K562 (cell line): ENCODE measurements at regions not wholly inside any gene's neighbourhood (a gene's known extent, or its start where the extent isn't known, plus 50 kb on each side); places are given as distances from the start of the nearest gene placed in this dataset.

Experiments used
- ATAC-seq: fragments of 200-7000 bp; cut with Tn5 transposase; 3 replicates; pipeline ENCODE4 v1.9.1; 2020; ENCODE audit warnings: moderate library complexity
- BruUV-seq: library from RNA; stranded (reverse); fragments of 400-500 nt; replicated peaks from 2 replicates; lab custom pipeline; 2021; lab: Mats Ljungman, UMichigan
- CTCF ChIA-PET: fragments of 300-600 bp; formaldehyde crosslinking; extraction: SDS; loops from one replicate; lab custom pipeline; 2021; ENCODE audit warnings: low intra/inter-chr PET ratio; lab: Yijun Ruan, JAX
- POLR2A ChIA-PET: fragments of 300-600, 350-650 bp; sonication (Branson Sonifier 250); formaldehyde crosslinking; extraction: SDS; loops from one replicate; lab custom pipeline; 2021; ENCODE audit warnings: antibody characterized with exemption, inconsistent platforms; lab: Yijun Ruan, JAX
- DNase-seq, 4 experiments: peaks; one replicate each; pipeline versions ENCODE4 v3.0.0 to v3.0.0-alpha.2; 2011 to 2018; ENCODE audit warnings: low spot score in 3 of 4, mixed read lengths in 3 of 4; ENCODE audit errors: extremely low read depth in 1 of 4
- FAIRE-seq: peaks from 2 replicates; lab custom pipeline; 2011; peaks lifted over from hg19 to GRCh38; lab: Jason Lieb, UNC
- H2AFZ ChIP-seq: 2 replicates; pipeline ENCODE4 v1.6.0; 2011; ENCODE audit warnings: low read depth, low read length, control low read depth, inconsistent platforms
- H3K27ac ChIP-seq: fragments of 200-600 bp; 3 replicates; pipeline ENCODE4 v1.8.0; 2011; ENCODE audit warnings: low read depth, mild to moderate bottlenecking, control low read depth, inconsistent platforms, low read length, moderate library complexity, mixed read lengths; ENCODE audit errors: extremely low read depth
- H3K27me3 ChIP-seq, 2 experiments: fragments of 300-600 bp in 1 of 2; 2 replicates in 1 of 2; 3 replicates in 1 of 2; pipeline versions ENCODE4 v1.6.0 to v1.8.0; 2011; ENCODE audit warnings: inconsistent platforms in 2 of 2, low read length in 2 of 2, mild to moderate bottlenecking in 1 of 2, mixed read lengths in 1 of 2, moderate library complexity in 1 of 2; ENCODE audit not compliant: control insufficient read depth in 2 of 2, insufficient read depth in 2 of 2
- H3K36me3 ChIP-seq: fragments of 300-600 bp; 3 replicates; pipeline ENCODE4 v1.8.0; 2011; ENCODE audit warnings: mild to moderate bottlenecking, low read length, inconsistent platforms; ENCODE audit not compliant: control insufficient read depth, insufficient read depth
- H3K4me1 ChIP-seq, 2 experiments: fragments of 200-600 bp in 1 of 2; replicated peaks in 1 of 2; 2 replicates in 1 of 2; 3 replicates in 1 of 2; pipeline versions ENCODE4 v1.5.1 to v1.8.0; 2011; ENCODE audit warnings: inconsistent platforms in 2 of 2, low read length in 2 of 2, mild to moderate bottlenecking in 1 of 2, mixed read lengths in 1 of 2, moderate library complexity in 1 of 2; ENCODE audit not compliant: control insufficient read depth in 2 of 2, insufficient read depth in 2 of 2
- H3K4me2 ChIP-seq: 2 replicates; pipeline ENCODE4 v1.6.1; 2011; ENCODE audit warnings: low read length, control low read depth, inconsistent platforms, mixed read lengths; ENCODE audit not compliant: insufficient read depth
- H3K4me3 ChIP-seq: fragments of 200-600 bp; sonication (generic), shearing (Covaris generic); 2 replicates; pipeline ENCODE4 v1.5.1; 2016; ENCODE audit warnings: control low read depth, inconsistent platforms
- H3K79me2 ChIP-seq: fragments of 200-600 bp; 3 replicates; pipeline ENCODE4 v1.8.0; 2011; ENCODE audit warnings: low read length, inconsistent platforms; ENCODE audit not compliant: control insufficient read depth, insufficient read depth
- H3K9ac ChIP-seq, 2 experiments: 2 replicates each; pipeline versions ENCODE4 v1.6.0 to v1.6.1; 2011; ENCODE audit warnings: low read depth in 2 of 2, low read length in 2 of 2, control low read depth in 1 of 2, inconsistent platforms in 1 of 2, mild to moderate bottlenecking in 1 of 2, mixed read lengths in 1 of 2; ENCODE audit not compliant: insufficient read depth in 1 of 2
- H3K9me1 ChIP-seq: one replicate; pipeline ENCODE4 v1.6.0; 2011; ENCODE audit warnings: inconsistent platforms, mild to moderate bottlenecking, low read length, moderate library complexity; ENCODE audit not compliant: control insufficient read depth, insufficient read depth
- H3K9me3 ChIP-seq: replicated peaks from 2 replicates; pipeline ENCODE4 v1.5.1; 2011; ENCODE audit warnings: low read depth, low read length, inconsistent platforms; ENCODE audit not compliant: control insufficient read depth, insufficient read depth
- H4K20me1 ChIP-seq: replicated peaks from 2 replicates; pipeline ENCODE4 v1.6.1; 2011; ENCODE audit warnings: low read length, inconsistent platforms, mixed read lengths; ENCODE audit not compliant: control insufficient read depth, insufficient read depth
- FOSL1 ChIP-seq: fragments of 200-800 bp; sonication (Bioruptor generic); conservative IDR thresholded peaks from 2 replicates; pipeline ENCODE4 v1.6.1; 2016; ENCODE audit warnings: missing genetic modification characterization, missing compliant biosample characterization
- MEF2A ChIP-seq: IDR thresholded peaks from 2 replicates; pipeline ENCODE4 v1.6.1; 2011; ENCODE audit warnings: low read depth, mild to moderate bottlenecking, low read length, moderate library complexity; ENCODE audit not compliant: control insufficient read depth
- MTA1 ChIP-seq: fragments of 450-650 bp; IDR thresholded peaks from 2 replicates; pipeline ENCODE4 v1.6.1; 2017; ENCODE audit warnings: borderline replicate concordance
- POLR3A ChIP-seq: IDR thresholded peaks from 2 replicates; pipeline ENCODE4 v1.6.1; 2011; ENCODE audit warnings: borderline replicate concordance, mild to moderate bottlenecking, moderate library complexity; ENCODE audit not compliant: insufficient read length, insufficient read depth; ENCODE audit errors: extremely low read depth
- POLR3G ChIP-seq: IDR thresholded peaks from 2 replicates; pipeline ENCODE4 v1.6.1; 2011; ENCODE audit not compliant: insufficient read length, insufficient replicate concordance; ENCODE audit errors: extremely low read depth
- SMARCB1 ChIP-seq: IDR thresholded peaks from 2 replicates; pipeline ENCODE4 v1.6.1; 2011; ENCODE audit warnings: improper control_type of control experiment, low read depth; ENCODE audit not compliant: insufficient read length
- TAF1 ChIP-seq: IDR thresholded peaks from 2 replicates; pipeline ENCODE4 v1.6.1; 2011; ENCODE audit warnings: mild to moderate bottlenecking, low read length, moderate library complexity; ENCODE audit not compliant: insufficient read depth, control insufficient read depth, severe bottlenecking; ENCODE audit errors: extremely low read depth
- TAF15 ChIP-seq: fragments of 200-400 bp; formaldehyde crosslinking; IDR thresholded peaks from 2 replicates; pipeline ENCODE4 v1.6.1; 2017; ENCODE audit warnings: mild to moderate bottlenecking, low read depth, low read length, moderate library complexity
- TRIM24 ChIP-seq, 2 experiments: fragments of 450-650 bp; IDR thresholded peaks; 2 replicates each; pipeline ENCODE4 v1.6.1; 2016
- WHSC1 ChIP-seq: IDR thresholded peaks from one replicate; pipeline ENCODE4 v1.6.1; 2012; ENCODE audit warnings: low read length, control low read depth, inconsistent platforms
- ZNF282 ChIP-seq: sonication (generic); formaldehyde crosslinking; IDR thresholded peaks from 2 replicates; pipeline ENCODE4 v1.8.1; 2023; ENCODE audit warnings: missing genetic modification reagents
- WGBS: fragments of 100-300 bp; shearing (Covaris generic); methylation state at CpG from one replicate; pipeline ENCODE4 v1.1.6; 2016; ENCODE audit warnings: low coverage, mixed read lengths; ENCODE audit not compliant: insufficient coverage; ENCODE audit errors: missing lambda C conversion rate; 5-methylcytosine and 5-hydroxymethylcytosine counted together
- in situ Hi-C: fragments of 300-500 bp; cut with MboI; formaldehyde crosslinking; loops from 4 replicates; pipeline ENCODE4 v1.15.0; 2018; ENCODE audit warnings: inconsistent platforms, mixed read lengths
- intact Hi-C: fragments of 100-400 bp; cut with micrococcal nuclease; formaldehyde crosslinking; loops from 2 replicates; pipeline ENCODE4 v1.14.2; 2022
- TF ChIP-seq, protein P1 (sequence below): fragments of 250-450 bp; sonication (Bioruptor Pico); IDR thresholded peaks from 2 replicates; pipeline ENCODE4 v1.5.0; 2021
- TF ChIP-seq, protein P2 (sequence below): fragments of 450-650 bp; IDR thresholded peaks from 2 replicates; pipeline ENCODE4 v1.6.1; 2017; ENCODE audit warnings: mild to moderate bottlenecking, moderate library complexity
- TF ChIP-seq, protein P3 (sequence below): fragments of 250-450 bp; sonication (Bioruptor Pico); IDR thresholded peaks from 2 replicates; pipeline ENCODE4 v1.5.0; 2021; ENCODE audit warnings: mild to moderate bottlenecking, moderate library complexity
- TF ChIP-seq, protein P4 (sequence below): fragments of 450-650 bp; IDR thresholded peaks from 2 replicates; pipeline ENCODE4 v1.6.1; 2016; ENCODE audit warnings: missing biosample characterization, missing genetic modification characterization

DNA sequence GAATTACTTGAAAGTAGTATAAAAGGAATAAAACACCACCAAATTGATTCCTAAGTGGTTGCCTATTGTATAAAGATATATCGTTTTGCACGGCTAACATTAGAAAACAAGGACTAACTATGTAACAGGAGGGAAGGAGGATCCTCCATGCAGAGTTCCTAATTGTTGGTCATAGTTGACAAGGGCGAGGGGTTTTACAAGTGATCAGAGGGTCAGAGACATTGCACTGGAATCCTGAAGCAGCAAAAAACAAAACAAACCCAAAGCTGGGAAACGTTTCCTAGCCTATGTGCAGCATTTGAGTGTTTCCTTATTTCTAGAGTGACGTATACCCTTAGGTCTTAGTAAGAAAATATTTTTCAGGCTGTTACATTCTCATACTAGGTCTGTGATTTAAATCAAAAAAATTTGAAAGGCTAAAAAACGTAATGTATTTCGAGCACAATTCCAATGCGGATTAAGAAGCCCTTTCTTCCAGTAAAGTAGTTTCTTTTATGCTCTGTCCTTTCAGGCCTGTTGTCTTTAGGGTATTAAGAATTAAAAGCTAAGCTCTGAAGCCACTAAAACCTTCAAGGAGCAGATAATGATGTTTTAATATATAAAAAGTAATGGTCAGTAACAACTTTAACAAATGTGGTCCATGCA, 373.8 kb upstream of the MMS22L start:
- intact Hi-C loops = no loop called here
- no peaks in the 10 kb centered on the region for H4K20me1 ChIP-seq
- ChIA-PET POLR2A (no interaction called here), CTCF (no interaction called here)
- H2AFZ ChIP-seq = no peak overlapping the region
- DNase-seq = no peak
- no peak for ATAC-seq
- no peaks in the 10 kb centered on the region for H3K9me1 ChIP-seq
- no peak for FAIRE-seq
- H3K4me3 ChIP-seq = no peak overlapping the region
- no peaks in the 10 kb centered on the region for H3K4me1 ChIP-seq
- H3K9me3 ChIP-seq = no peaks in the 10 kb centered on the region
- H3K4me2 ChIP-seq = no peak overlapping the region
- in situ Hi-C loops = no loop called here
- no TSS peak for BruUV-seq
- no peak overlapping the region for H3K27ac ChIP-seq
- TF ChIP-seq TAF15 = no peak
- TF ChIP-seq, protein P1, sequence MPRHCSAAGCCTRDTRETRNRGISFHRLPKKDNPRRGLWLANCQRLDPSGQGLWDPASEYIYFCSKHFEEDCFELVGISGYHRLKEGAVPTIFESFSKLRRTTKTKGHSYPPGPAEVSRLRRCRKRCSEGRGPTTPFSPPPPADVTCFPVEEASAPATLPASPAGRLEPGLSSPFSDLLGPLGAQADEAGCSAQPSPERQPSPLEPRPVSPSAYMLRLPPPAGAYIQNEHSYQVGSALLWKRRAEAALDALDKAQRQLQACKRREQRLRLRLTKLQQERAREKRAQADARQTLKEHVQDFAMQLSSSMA (CRISPR knock-in tag) = no peak
- TF ChIP-seq FOSL1 (tag) = no peak
- TF ChIP-seq POLR3G = no peak
- TF ChIP-seq WHSC1 = no peak
- TF ChIP-seq TAF1 = no peak
- TF ChIP-seq MEF2A = no peak
- TF ChIP-seq ZNF282 (CRISPR knock-in tag) = no peak
- TF ChIP-seq, protein P2, sequence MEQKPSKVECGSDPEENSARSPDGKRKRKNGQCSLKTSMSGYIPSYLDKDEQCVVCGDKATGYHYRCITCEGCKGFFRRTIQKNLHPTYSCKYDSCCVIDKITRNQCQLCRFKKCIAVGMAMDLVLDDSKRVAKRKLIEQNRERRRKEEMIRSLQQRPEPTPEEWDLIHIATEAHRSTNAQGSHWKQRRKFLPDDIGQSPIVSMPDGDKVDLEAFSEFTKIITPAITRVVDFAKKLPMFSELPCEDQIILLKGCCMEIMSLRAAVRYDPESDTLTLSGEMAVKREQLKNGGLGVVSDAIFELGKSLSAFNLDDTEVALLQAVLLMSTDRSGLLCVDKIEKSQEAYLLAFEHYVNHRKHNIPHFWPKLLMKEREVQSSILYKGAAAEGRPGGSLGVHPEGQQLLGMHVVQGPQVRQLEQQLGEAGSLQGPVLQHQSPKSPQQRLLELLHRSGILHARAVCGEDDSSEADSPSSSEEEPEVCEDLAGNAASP = no peak
- no peak for TF ChIP-seq POLR3A
- no peak for TF ChIP-seq TRIM24 (IDR thresholded peaks at IDR 0.05)
- no peak for TF ChIP-seq MTA1
- TF ChIP-seq, protein P3, sequence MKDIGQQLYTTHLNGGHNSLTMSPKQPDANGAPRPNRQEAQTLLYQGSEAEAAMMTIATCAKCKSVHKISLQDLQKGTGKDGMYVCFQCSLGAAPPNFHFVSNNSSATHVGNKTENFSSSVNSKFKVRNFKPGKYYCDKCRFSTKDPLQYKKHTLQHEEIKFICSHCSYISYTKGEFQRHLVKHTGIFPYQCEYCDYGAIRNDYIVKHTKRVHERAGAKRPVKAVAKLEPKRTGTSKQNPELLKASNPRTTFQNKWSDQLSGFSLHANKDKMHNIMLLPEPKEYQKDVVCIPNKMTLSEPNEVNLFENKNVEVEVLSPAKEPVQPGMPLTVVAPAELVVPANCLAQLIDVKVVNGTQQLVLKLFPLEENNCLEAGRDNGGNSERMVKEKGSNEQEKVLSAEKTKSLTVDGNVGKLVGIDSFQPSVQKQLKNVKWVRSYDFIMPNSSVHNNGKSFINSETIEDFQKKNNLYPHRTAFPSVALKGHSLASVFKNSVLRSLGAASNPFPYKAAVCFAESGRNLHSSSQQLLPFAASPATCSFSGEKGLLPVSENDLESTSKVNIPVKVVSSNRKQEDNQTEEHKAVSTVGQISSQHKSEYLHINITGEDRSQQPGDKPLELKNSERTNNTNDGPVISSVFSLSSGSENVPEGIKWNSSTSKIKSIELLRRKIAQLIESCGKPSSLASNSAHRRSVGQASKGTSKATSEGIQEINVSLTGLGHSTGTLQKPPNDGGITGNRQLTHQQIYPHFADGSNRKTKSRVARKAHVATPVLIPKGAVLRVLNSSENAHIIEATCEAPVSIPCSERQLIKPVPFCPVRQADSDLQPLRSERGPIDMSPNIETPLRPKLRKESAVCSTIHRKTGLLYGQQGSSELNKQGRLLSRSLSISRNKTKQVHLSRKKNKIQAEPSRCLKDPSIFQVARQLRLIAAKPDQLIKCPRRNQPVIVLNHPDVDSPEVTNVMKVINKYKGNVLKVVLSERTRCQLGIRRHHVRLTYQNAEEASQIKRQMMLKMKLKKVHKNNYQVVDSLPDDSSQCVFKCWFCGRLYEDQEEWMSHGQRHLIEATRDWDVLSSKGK (CRISPR knock-in tag) = no peak
- no peak for TF ChIP-seq SMARCB1
- TF ChIP-seq, protein P4, sequence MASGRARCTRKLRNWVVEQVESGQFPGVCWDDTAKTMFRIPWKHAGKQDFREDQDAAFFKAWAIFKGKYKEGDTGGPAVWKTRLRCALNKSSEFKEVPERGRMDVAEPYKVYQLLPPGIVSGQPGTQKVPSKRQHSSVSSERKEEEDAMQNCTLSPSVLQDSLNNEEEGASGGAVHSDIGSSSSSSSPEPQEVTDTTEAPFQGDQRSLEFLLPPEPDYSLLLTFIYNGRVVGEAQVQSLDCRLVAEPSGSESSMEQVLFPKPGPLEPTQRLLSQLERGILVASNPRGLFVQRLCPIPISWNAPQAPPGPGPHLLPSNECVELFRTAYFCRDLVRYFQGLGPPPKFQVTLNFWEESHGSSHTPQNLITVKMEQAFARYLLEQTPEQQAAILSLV (tag) = no peak
- WGBS = 0% methylated on average over 8 of the region's 8 CpGs
- no peaks in the 10 kb centered on the region for H3K27me3 ChIP-seq
- no peaks in the 10 kb centered on the region for H3K36me3 ChIP-seq
- no peak overlapping the region for H3K9ac ChIP-seq
- H3K79me2 ChIP-seq = no peaks in the 10 kb centered on the region
